ENCODE measurements at regions not wholly inside any gene's neighbourhood (a gene's known extent, or its start where the extent isn't known, plus 50 kb on each side); places are given as distances from the start of the nearest gene placed in this dataset.
"Not testable (repeated sequence)": the region's sequence is repeated elsewhere in the genome, so short reads cannot be mapped to it uniquely, and the experiment has no call there.

DNA sequence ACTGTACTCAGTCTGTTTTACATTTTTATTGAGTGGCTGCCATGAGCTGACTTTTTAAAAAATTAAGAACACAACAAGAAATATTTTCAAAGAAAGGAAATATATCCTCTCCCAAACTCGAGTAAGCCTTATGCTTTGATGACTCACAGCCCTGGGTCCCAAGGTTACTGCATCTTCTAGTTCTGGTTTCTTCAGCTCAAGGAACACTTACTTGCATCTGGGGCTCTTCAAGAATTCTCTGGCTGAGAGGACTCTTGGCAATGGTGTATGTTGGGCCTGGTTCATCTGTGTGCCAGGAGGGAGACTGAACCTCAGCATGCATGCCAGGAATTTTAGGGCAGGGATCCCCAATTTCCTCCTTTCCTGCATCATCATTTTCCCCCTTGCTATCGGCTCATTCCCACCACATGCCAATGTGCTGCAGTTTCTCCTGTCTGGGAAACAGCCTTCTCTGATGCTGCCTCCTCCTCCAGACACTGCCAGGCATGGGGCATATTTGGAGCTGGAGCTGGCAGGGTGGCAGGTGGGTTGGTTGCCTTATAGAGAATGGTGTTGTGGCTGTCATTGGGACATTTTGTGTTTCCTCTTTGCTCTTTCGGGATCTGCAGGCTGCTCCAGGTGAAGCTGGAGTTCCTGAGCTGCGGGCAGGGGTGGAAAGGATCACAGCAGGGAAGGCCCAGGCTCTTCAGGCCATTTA, 192.2 kb upstream of the HS6ST1 start:
- no peak for DNase-seq (ENCODE audit: low read depth)

DNA sequence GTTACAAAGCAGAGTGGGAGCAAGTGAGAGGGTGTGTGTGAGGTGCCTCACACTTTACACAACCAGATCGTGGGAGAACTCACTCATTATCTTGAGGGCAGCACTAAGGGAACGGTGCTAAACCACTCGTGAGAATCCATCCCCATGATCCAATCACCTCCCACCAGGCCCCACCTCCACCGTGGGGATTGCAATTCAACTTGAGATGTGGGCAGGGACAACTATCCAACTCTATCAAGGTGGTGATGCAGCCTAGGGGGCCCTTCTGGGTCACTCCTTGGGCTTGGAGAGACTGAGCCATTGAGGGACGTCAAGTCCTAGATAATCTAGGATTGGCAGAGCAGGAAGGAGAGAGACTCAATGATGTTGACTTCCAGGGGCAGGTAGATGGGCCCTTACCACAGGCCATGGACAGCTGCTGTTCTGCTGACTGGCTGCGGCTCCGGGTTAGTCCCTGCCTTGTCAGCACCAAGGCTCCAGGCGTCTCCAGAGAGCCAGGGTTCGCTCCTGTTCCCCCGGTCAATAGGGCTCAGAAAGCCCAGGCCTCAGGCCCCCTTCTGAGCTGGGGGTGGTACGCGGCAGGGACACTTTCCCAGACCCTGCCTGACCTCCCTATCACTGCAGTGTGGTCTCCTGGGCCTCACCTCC, 193.2 kb upstream of the HS6ST1 start:
- no peak for DNase-seq (ENCODE audit: low read depth)

DNA sequence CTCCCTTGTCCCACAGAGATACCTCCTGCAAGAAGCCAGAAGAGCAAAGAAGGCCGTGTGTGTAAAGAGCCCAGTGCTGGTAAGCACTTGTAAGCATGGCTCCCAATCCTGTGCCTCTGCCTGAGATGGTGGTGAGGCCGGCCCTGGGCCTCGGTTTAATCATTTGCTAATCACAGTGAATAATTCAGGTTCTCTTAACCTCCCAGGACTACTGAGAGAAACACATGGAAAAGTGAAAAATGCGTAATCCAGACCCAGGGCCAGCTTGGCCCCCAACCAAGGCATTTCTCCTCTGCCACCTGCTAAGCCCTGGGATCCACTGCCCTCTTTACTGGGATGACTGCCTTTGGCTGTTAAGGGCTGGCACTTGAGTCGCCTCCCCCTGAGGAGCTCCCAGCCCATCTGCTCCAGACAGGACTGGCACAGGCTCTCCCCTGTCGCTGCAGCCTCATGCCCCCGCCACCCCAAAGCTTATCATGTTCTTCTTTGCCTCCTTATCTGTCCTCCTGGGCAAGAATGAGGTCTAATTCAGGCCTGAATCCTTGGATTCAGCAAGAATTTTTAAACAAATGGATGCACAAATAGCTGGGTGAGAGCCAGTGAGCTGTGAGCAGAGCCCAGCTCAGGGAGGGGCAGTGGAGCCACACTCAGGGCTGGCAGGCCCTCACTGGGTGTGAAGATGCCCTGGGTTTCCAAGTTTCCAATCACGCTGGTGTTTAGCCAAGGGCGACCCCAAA, 193.9 kb upstream of the HS6ST1 start:
- no peak for DNase-seq (ENCODE audit: low read depth)

DNA sequence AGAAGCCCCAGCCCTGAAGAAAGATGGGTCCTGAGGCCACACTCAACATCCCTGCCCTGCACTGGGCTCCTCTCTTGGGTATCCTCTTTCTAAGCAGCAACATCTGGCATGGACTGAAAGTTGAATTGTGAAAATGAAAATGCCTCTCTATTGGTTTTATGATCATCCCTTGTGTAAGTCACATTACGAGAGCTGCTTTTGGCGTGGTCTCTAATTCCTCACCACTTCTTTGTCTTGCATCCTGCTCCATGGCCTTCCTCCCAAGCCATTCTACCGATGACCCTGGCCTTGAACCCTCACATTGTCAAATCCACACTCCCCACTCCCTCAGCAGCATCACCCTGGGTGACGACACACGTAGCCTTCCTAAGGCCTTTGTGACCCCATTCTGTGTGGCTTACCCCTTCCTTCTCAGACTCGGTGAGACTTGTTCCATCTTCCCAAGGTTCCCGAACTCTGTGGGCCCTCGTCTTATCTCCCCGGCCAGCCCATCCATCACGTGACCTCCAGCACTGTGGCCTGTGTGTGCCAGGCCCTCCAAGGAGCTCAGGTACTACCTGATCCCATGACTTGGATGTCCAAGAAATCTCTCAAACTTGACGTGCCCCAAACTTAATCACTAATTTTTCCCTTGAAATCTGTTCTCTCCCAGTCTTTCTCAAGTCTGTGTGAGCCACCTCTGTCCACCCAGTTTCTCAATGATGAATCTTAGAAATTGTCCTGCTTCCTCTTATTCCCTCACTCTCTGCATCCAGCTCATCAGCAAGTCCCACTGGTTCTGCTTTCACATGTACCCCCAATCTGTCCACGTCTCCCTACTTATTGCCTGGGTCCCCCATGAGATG, 194.7 kb upstream of the HS6ST1 start:
- no peak for DNase-seq (ENCODE audit: low read depth)

DNA sequence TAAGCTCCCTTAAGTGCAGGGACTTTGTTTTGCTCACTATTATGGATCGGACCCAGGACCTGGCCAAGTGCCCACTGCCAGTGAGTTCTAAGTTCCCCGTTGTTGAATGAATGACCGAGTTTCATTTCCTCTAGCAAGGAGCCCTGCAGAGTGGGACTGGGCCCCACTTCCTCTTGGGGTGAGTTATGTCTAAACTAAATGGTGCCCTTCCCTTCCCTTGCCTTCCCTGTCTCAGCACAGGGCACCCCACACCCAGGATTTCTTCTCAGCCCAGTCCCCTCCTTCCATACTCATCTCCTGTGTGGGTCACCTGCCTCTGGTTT, 195.3 kb upstream of the HS6ST1 start:
- no peak for DNase-seq (ENCODE audit: low read depth)

DNA sequence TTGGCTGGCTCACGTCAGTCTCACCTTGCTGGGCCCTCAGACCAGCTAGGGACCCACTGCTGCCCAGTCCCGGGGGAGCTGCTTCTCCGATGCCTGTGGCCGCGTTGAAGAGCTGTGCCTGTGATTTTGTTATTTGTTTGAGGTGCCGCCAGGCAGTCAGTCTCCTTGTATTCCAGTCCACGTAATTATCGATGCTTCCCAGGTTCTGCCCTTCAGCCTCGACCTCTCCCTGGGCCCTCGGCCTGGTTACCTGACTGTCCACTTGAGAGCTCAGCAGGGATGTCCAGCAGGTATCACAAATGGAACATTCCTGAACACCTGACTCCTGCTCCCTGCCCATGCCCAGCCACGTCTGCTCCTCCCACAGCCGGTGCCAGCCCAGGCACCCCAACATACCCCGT, 195.9 kb upstream of the HS6ST1 start:
- DNase-seq (ENCODE audit: low read depth), result no peak

DNA sequence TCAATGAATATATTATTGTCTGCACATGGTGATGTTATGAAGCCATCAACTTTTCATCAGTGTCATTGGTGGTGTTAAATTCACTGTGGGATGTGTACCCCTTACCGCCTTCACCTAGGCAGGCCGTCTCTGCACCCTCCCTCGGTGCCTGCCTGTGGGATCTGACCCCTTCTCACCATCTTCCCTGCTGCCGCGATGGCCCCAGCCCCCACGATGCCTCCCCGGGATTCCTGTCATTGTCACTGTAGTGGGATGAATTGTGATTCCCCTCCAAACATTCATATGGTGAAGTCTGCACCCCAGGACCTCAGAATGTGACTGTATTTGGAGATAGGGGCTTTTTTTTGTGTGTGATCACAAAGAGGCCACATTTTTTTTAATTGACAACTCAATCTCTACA, 198.3 kb upstream of the HS6ST1 start:
- no peak for DNase-seq (ENCODE audit: low read depth)

DNA sequence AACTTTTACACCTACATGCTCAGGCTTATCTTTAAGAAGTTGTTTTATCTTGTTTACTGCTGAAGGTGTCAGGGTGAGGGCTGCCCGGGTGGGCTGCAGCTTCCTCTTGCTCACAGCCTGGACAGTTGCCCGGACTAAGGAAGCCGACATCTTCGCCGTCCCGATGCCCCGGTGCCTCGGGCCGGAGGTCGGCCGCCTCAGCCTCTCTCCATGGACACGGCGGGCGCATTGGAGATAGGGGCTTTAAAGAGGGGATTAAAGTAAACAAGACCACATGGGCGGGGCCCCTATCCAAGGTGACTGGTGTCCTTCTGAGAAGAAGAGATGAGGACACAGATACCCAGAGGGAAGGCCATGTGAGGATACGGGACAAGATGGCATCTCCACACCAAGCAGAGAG, 200.4 kb upstream of the HS6ST1 start:
- DNase-seq (ENCODE audit: low read depth), result not testable (repeated sequence)

DNA sequence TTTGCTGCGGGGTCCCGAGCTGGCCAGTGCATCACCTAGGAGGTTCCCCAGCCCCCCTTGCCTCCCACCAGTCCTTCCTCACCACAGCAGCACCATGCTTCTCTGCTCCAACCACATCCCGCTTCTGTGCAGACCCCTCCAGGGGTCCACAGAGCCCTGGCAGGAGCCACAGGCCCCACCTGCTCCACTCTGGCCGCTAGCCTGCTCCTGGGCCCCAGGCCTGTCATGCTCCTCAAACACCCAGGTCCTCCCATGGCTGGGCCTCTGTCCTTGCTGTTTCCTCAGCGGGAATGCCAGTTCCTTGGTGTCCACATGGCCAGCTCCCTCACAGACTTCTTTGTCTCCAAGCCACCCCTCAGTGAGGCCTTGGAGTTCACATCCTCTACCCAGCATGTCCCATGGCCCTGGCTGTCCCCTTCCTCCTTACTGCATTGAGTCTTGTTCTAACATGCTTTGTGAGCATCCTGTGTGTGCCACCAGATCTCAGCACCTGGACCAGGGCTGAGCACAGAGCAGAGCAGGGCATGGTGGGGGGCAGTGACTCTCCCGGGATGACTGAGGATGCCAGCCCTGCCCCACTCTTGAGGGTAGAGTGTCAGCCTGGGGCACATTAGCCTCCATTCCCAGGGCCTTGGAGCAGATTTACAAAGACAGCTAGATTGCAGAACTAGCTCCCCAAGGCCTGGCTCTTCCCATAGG, 201.0 kb upstream of the HS6ST1 start:
- no peak for DNase-seq (ENCODE audit: low read depth)

DNA sequence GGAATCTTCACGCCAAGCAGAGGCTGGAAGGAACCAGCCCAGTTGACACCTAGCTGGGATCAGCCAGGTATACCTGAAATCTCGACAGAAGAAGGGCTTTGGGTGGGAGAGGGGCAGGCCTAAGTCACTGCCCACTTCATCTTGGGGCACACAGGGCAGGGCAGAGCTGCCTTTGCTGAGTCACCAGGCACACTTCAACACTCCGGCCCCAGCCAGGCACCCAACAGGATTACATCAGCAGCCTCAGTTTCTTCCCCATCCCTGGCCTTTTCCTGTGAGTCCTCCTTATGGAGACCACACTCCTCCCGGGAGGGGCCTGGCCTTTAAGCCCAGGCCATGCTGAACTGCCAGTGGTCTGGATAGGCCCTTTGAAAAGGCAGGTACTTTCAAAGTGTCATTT, 201.7 kb upstream of the HS6ST1 start:
- DNase-seq (ENCODE audit: low read depth), result no peak

DNA sequence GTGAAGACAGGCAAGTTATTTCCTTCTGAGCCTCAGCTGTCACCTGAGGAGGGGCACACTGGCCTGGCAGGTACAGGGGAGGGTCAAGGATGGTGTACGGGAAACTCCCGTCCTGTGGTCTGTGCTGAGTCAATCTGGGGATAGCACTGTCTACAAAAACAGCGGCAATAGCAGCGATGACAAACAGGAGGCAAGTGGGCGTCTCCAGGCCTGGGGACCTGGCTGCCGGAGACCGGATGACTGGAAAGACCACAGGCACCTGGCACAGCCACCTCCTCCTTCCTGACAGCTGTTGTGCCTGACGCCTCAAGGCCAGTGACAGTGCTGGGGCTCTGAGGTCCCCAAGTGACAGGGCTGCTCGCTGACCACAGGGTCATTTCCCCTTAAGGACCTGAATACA, 202.1 kb upstream of the HS6ST1 start:
- DNase-seq (ENCODE audit: low read depth), result no peak

DNA sequence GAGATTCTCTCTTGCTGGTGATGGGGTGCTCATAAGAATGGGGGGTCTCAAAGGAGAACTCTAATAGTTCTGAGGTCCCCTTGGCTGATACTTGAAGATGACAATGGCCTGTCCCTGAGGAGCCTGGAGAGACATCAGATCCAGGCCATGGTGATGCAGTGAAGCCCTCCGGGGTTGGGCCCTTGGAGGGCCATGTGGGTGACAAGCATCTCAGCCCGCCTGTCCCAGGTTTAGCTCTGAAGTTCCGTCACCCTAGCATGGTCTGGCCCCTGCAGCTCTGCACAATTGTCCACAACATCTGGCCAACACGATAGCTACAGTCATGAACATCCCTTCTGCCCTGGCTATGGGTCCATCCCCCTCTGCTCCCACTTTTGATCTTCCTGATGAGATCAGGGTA, 202.8 kb upstream of the HS6ST1 start:
- DNase-seq (ENCODE audit: low read depth), result no peak

DNA sequence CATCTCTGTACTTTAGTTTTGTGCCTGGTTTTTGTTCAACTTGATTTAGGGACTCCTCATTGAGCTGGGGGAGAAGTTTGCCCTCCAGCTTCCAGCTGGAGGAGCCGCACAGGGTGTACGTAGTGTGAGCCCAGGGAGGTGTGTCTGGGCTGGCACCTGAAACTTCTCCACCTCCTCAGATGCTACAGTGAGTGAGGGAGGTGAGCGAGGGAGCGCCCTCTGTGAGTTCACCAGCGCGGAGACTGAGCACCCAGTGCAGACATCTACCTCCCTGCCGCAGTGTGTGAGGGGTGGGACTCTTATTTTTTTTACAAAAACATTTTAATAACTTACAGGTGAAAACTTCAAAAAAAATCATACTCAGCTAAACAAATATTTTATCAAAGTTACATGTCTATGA, 204.2 kb upstream of the HS6ST1 start:
- DNase-seq (ENCODE audit: low read depth), result no peak

DNA sequence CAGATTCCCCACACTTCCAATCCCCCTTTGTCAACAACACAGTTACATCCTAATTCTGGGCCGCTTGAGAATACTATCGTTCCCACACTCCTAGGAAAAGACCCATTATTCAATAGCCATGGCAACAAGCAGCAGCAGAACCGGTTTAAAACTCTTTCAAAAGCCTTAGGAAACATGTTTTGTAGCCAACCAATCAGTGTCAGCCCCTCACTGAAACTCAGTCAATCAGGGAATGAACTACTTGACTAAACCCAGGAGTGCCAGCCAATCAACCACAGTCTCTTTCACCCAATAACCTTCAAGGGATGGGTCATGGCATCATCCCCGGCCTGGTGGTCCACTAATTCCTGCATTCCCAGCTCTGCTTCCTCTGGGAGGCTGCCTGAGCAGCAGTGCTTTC, 204.8 kb upstream of the HS6ST1 start:
- DNase-seq (ENCODE audit: low read depth), result no peak

DNA sequence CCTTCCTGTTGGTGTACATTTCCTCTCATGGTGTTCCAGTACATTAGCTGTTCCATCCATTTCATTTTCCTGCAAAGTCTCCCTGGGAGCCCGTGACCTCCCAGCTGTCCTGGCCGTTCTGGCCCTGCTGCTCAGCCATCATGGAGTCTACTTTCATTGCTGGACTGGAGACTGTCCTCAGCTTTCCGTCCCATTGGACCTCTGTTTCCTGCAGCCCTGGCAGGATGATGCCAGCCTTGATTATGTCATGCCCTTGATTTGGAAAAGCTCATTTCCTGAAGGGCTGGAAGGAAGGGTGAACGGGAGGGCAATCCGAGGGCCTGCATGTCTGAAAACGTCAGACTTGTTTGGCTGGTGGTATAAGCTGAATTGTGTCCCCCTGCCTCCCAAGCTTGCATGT, 205.5 kb upstream of the HS6ST1 start:
- DNase-seq (ENCODE audit: low read depth), result no peak

DNA sequence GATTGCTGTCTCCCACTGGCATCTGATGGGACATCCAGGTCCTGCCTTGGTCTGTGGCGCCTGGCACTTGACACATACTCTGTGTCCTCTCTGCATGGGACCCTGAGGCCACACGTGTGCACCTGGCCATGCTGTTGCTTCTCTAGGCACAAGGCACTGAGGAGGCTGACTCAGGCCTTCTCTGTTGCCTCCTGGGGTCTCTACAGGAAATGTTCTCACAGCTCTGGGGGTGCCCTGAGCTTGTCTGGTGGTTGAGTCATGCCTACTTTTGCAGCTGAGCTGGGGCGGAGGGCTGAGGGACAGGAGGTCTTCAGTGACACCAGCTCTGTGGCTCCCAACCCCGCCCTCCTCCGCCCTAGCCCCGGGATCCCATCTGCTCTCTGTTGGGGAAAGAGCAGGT, 207.0 kb upstream of the HS6ST1 start:
- no peak for DNase-seq (ENCODE audit: low read depth)

DNA sequence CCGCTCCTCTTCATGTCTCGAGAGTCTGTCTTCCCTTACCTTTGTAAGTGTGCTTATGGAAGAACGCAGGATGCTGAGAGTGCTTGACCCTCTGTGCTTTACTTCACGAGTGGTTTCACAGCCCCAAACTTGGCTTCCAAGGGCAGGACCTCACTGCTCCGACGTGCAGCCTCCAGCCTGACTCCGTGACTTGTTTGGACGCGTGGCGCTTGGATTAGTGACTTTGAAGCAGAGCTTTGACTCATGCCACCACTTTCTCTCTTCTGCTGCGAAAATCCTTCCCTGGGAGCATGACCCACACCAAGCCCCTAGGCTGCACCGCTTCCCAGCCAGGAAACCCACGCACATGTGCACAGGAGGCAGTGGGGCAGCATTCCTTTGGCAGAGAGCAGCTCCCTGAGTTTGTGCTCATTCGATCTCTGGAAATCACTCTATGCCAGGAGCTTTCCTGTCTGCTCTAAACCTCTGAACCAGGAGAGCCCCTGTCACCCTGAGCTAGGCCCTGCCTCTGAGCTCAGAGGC, 207.8 kb upstream of the HS6ST1 start:
- DNase-seq (ENCODE audit: low read depth), result no peak

DNA sequence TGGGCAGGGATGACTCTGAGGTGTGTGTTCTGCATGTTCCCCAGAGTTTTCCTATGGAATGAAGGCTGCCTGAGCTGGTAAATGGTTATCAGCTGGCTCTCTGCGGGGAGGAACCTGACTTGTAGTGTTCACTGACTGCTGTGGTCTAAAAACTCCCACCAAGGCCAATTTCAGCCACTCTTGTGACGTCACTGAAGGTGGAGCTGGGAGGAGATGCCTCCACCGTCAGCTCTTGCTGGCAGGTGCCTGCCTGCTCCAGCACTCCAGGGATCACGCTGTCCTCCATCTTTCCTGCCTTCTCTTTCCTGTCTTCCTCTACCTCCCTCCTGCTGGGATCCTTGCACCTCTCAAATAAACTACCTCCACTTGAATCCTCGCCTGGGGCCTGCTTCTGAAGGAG, 209.5 kb upstream of the HS6ST1 start:
- no peak for DNase-seq (ENCODE audit: low read depth)

DNA sequence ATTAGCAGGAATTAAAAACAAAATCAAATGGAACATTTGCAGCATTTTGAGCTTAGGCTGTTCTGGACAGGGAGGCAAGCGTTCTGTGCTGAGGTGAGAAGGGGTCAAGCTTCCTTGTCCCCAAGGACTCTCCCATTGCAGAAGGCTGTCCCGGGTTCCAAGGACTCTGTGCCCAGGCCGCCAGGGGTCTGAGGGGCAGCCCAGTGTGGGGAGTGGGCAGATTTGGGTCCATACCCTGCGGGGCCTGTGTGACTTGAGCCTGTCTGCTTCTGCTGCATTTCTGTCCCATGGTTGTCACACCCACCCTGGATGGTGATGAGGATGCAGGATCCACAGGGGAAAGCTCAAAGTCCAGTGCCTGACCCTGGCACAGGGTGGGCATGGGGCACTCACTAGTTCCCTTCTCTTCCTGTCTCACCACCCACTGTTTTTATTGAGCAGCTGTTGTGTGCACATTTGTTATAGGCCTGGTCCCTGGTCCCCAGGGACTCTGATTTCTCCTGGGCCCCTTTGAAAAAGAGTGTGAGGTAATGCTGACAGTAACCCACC, 211.4 kb upstream of the HS6ST1 start:
- no peak for DNase-seq (ENCODE audit: low read depth)

DNA sequence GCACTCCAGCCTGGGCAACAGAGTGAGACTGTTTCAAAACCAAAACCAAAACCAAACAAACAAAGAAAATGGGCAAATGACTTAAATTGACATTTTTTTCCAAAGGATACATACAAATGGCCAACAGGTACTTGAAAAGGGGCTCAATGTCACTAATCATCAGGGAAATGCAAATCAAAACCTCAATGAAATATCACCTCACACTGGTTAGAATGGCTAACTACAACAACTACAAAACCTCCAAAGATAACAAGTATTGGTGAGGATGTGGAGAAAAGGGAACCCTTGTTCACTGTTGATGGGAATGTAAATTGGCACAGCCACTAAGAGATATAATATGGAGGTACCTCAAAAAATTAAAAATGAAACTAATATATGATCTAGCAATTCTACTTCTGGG, 213.2 kb upstream of the HS6ST1 start:
- DNase-seq (ENCODE audit: low read depth), result no peak

DNA sequence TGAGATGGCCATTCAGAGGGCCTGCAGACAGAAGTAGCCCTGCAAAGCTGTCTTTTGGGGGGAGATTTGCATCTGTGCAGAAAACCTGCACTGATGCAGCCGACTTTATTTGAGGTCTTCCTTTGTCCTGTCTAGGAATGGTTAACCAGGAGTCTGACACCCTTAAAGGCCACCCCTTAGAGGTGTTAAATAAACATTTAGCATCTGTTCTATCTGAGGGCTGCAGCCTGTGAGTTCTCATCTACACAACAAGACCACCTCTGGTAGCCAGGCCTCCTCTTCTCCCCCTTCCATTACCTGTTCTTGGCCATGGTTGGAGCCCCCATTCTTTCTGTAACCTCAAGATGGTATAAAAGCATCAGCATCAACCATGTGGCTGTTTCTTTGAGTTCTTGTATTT, 214.4 kb upstream of the HS6ST1 start:
- DNase-seq (ENCODE audit: low read depth), result no peak
